Keratinocyte (primary cell): ENCODE measurements at regions not wholly inside any gene's neighbourhood (a gene's known extent, or its start where the extent isn't known, plus 50 kb on each side); places are given as distances from the start of the nearest gene placed in this dataset.

Source experiments
- DNase-seq: peaks from one replicate; pipeline ENCODE4 v3.0.0-alpha.2; 2011; ENCODE audit warnings: low read depth, missing footprints, low spot score
- FAIRE-seq: peaks from 2 replicates; lab custom pipeline; 2011; peaks lifted over from hg19 to GRCh38; lab: Jason Lieb, UNC
- H2AFZ ChIP-seq: 2 replicates; pipeline ENCODE4 v1.6.0; 2012; ENCODE audit warnings: low read length, control low read depth, inconsistent platforms; ENCODE audit not compliant: control insufficient read depth
- H3K27ac ChIP-seq: 2 replicates; pipeline ENCODE4 v1.5.1; 2011; ENCODE audit warnings: low read length; ENCODE audit not compliant: control insufficient read depth, insufficient read depth
- H3K27me3 ChIP-seq: 3 replicates; pipeline ENCODE4 v1.6.0; 2011; ENCODE audit warnings: low read length; ENCODE audit not compliant: control insufficient read depth, insufficient read depth; ENCODE audit errors: extremely low read depth
- H3K36me3 ChIP-seq, 2 experiments: 2 replicates in 1 of 2; 3 replicates in 1 of 2; pipeline ENCODE4 v1.5.1; 2011; ENCODE audit warnings: low read length in 2 of 2, mild to moderate bottlenecking in 1 of 2; ENCODE audit not compliant: control insufficient read depth in 2 of 2, insufficient read depth in 2 of 2; ENCODE audit errors: extremely low read depth in 1 of 2
- H3K4me1 ChIP-seq: 3 replicates; pipeline ENCODE4 v1.5.1; 2011; ENCODE audit warnings: low read length; ENCODE audit not compliant: control insufficient read depth, insufficient read depth; ENCODE audit errors: extremely low read depth
- H3K4me2 ChIP-seq: 3 replicates; pipeline ENCODE4 v1.6.0; 2011; ENCODE audit warnings: low read depth, low read length; ENCODE audit not compliant: control insufficient read depth, insufficient read depth; ENCODE audit errors: extremely low read depth
- H3K4me3 ChIP-seq, 3 experiments: fragments of 200-600 bp in 1 of 3; sonication (generic) in 1 of 3; 2 replicates in 2 of 3; 3 replicates in 1 of 3; pipeline ENCODE4 v1.5.1; 2011 to 2016; ENCODE audit warnings: low read length in 3 of 3, mild to moderate bottlenecking in 3 of 3, control low read depth in 2 of 3, inconsistent platforms in 1 of 3, low read depth in 1 of 3, mixed read lengths in 1 of 3, mixed run types in 1 of 3, moderate library complexity in 1 of 3; ENCODE audit not compliant: control insufficient read depth in 2 of 3, insufficient read depth in 2 of 3; ENCODE audit errors: extremely low read depth in 1 of 3
- H3K79me2 ChIP-seq: 2 replicates; pipeline ENCODE4 v1.6.0; 2012; ENCODE audit warnings: low read length; ENCODE audit not compliant: control insufficient read depth, insufficient read depth
- H3K9ac ChIP-seq: 3 replicates; pipeline ENCODE4 v1.6.0; 2011; ENCODE audit warnings: low read length; ENCODE audit not compliant: control insufficient read depth, insufficient read depth; ENCODE audit errors: extremely low read depth
- H3K9me1 ChIP-seq: 3 replicates; pipeline ENCODE4 v1.6.0; 2011; ENCODE audit warnings: low read length; ENCODE audit not compliant: control insufficient read depth, insufficient read depth; ENCODE audit errors: extremely low read depth
- H3K9me3 ChIP-seq: 2 replicates; pipeline ENCODE4 v1.5.1; 2012; ENCODE audit warnings: low read depth, low read length; ENCODE audit not compliant: control insufficient read depth
- H4K20me1 ChIP-seq: 3 replicates; pipeline ENCODE4 v1.6.0; 2011; ENCODE audit warnings: low read length; ENCODE audit not compliant: control insufficient read depth, insufficient read depth; ENCODE audit errors: extremely low read depth
- EZH2 ChIP-seq: IDR thresholded peaks from one replicate; pipeline ENCODE4 v1.6.1; 2012; ENCODE audit warnings: inconsistent platforms, mild to moderate bottlenecking, low read length, moderate library complexity
- dilution Hi-C: fragments of 300-500 bp; cut with MboI; formaldehyde crosslinking; loops from one replicate; pipeline ENCODE4 v1.7.0; 2020; ENCODE audit warnings: low sequenced_read_pairs; ENCODE audit not compliant: extremely low pct_ligation_motif_present
- TF ChIP-seq, protein P1 (sequence below), 3 experiments: IDR thresholded peaks in 1 of 3; conservative IDR thresholded peaks in 1 of 3; optimal IDR thresholded peaks in 1 of 3; 2 replicates in 2 of 3; 3 replicates in 1 of 3; pipeline versions ENCODE3 to v1.5.1; 2011; ENCODE audit warnings: low read length in 3 of 3, mild to moderate bottlenecking in 3 of 3, moderate library complexity in 2 of 3, control low read depth in 1 of 3, inconsistent platforms in 1 of 3; ENCODE audit not compliant: insufficient read depth in 2 of 3; ENCODE audit errors: extremely low read depth in 1 of 3

DNA sequence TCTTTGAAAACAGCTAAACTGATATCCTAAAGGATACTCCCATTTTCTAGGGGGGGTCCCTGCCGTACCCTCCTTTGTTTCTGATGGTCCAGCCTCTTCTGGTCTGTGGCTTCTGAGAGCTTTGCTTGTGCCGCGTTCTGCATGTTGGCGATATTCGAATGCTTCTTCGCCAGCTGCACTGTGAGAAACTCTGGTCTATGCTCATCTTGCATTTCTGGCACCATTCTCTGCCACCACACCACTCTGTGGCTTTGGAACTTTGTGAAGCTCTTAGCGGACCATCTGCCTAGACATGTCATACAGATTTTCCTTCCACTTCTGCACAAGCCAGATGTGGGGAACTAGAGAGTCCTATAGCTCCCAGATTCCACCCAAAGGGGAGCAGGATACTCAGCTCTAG, 197.2 kb downstream of the REEP3 start:
- no peaks in the 10 kb centered on the region for H3K36me3 ChIP-seq
- dilution Hi-C loops, result no loop called here
- DNase-seq, result no peak
- no peaks in the 10 kb centered on the region for H4K20me1 ChIP-seq
- no peak overlapping the region for H3K27ac ChIP-seq
- TF ChIP-seq, protein P1, sequence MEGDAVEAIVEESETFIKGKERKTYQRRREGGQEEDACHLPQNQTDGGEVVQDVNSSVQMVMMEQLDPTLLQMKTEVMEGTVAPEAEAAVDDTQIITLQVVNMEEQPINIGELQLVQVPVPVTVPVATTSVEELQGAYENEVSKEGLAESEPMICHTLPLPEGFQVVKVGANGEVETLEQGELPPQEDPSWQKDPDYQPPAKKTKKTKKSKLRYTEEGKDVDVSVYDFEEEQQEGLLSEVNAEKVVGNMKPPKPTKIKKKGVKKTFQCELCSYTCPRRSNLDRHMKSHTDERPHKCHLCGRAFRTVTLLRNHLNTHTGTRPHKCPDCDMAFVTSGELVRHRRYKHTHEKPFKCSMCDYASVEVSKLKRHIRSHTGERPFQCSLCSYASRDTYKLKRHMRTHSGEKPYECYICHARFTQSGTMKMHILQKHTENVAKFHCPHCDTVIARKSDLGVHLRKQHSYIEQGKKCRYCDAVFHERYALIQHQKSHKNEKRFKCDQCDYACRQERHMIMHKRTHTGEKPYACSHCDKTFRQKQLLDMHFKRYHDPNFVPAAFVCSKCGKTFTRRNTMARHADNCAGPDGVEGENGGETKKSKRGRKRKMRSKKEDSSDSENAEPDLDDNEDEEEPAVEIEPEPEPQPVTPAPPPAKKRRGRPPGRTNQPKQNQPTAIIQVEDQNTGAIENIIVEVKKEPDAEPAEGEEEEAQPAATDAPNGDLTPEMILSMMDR (optimal IDR thresholded peaks at IDR 0.05 in 1 of 3, IDR thresholded peaks at IDR 0.05 in 1 of 3, conservative IDR thresholded peaks at IDR 0.05 in 1 of 3; ENCODE audit: extremely low read depth in 1 of 3, insufficient read depth in 2 of 3, low read length in 3 of 3), result no peak
- TF ChIP-seq EZH2, result no peak
- H3K9ac ChIP-seq, result no peak overlapping the region
- no peaks in the 10 kb centered on the region for H3K79me2 ChIP-seq
- H3K27me3 ChIP-seq, result no peaks in the 10 kb centered on the region
- FAIRE-seq, result no peak
- H3K4me2 ChIP-seq, result peak overlapping the region; percentile 20
- no peak overlapping the region for H3K4me3 ChIP-seq
- H3K9me3 ChIP-seq, result no peaks in the 10 kb centered on the region
- H3K4me1 ChIP-seq, result peaks cover 20% of the 10 kb centered on the region
- no peak overlapping the region for H2AFZ ChIP-seq
- no peaks in the 10 kb centered on the region for H3K9me1 ChIP-seq

DNA sequence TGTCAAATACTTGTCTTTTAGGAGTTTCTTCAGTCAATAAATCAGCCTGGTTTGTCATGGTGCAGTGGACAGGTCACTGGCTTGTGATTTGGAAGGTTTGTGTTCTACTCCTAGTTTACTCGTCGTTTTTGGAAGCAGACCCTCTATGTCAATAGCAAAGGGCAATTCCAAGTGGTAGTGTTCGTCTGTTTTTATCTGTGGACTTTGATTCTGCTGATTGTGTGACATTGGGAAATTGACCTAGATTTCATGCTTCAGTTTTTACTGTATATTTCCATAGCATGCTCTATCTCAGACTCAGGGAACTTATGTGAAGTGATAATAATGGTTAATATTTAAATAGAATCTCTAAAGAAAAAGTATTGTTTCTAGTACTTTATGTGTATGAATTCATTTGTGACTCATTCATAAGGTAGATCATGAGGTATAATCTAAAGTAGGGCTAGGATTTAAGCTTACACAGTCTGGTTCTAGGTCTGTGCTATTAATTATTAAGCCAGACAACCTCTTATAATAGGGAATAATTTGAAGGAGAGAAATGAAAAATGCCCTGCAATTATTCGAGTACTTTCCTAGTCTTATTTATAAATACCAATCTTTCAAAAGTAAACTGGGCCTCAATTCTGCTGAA, 198.1 kb downstream of the REEP3 start:
- no peaks in the 10 kb centered on the region for H3K79me2 ChIP-seq
- H3K4me3 ChIP-seq, result no peak overlapping the region
- DNase-seq (no peak), FAIRE-seq (no peak)
- H2AFZ ChIP-seq, result no peak overlapping the region
- no peaks in the 10 kb centered on the region for H3K9me1 ChIP-seq
- no peaks in the 10 kb centered on the region for H3K9me3 ChIP-seq
- H3K27me3 ChIP-seq, result no peaks in the 10 kb centered on the region
- no peaks in the 10 kb centered on the region for H3K36me3 ChIP-seq
- H3K9ac ChIP-seq, result no peak overlapping the region
- dilution Hi-C loops, result no loop called here
- TF ChIP-seq, protein P1 (optimal IDR thresholded peaks at IDR 0.05 in 1 of 3, IDR thresholded peaks at IDR 0.05 in 1 of 3, conservative IDR thresholded peaks at IDR 0.05 in 1 of 3; ENCODE audit: extremely low read depth in 1 of 3, insufficient read depth in 2 of 3, low read length in 3 of 3), result no peak
- no peak for TF ChIP-seq EZH2
- H3K4me1 ChIP-seq, result peaks cover 14% of the 10 kb centered on the region
- no peak overlapping the region for H3K4me2 ChIP-seq
- no peaks in the 10 kb centered on the region for H4K20me1 ChIP-seq
- H3K27ac ChIP-seq, result no peak overlapping the region
